ENCODE measurements at regions not wholly inside any gene's neighbourhood (a gene's known extent, or its start where the extent isn't known, plus 50 kb on each side); places are given as distances from the start of the nearest gene placed in this dataset.
"Not testable (repeated sequence)": the region's sequence is repeated elsewhere in the genome, so short reads cannot be mapped to it uniquely, and the experiment has no call there.

DNA sequence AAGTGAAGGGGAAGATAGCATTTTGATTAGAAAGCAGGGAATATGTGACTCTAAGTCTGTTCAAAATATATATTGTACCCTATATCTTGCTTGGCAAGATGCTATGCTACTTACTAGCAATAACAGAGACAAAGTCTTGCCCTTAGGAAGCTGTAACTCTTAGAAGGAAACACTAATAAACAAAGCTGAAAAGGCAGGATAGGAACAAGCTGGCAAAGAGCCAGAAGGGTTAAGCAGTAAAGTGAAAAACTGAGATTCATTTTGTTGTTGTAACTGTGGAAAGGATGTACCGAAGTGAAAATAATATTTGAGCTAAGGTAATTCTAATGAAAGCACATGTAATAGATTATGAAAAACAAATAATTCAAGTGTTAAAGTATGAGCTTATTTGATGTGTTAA is 527.1 kb upstream of the FLRT2 start:
- DNase-seq: no peak

DNA sequence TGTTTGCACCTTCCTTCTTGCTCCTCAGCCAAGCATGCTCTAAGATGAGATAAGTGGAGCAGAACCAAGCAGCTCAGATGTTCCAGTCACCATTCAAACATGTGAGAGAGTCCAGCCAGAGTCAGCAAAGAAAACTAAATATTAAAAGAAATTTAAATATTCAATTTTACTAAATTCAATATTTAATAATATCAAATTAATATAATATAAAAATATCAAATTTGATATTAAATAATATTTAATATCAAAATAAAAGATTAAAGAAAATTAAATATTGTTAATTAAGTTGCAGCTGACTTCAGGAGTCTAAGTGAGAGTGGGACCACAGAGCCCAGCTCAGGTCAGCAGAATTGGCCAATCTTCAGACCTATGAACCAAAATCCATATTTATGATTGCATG is 526.1 kb upstream of the FLRT2 start:
- no peak for DNase-seq

DNA sequence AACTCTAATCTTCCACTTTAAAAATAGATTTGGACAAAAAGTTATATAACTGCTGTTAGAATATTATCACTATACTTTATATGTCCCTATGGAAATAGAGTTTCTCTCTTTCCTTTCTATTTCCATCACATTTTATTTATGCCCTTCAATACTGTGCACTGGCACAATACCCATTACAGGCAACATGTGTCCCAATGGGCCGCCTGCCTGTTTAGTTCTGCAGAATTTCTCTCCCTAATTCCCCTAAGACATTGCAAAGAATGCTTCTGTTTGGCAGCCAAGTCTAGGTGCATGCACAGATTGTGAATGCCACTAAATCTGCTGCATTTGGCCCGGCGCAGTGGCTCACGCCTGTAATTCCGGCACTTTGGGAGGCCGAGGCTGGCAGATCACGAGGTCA is 520.4 kb upstream of the FLRT2 start:
- DNase-seq: no peak

DNA sequence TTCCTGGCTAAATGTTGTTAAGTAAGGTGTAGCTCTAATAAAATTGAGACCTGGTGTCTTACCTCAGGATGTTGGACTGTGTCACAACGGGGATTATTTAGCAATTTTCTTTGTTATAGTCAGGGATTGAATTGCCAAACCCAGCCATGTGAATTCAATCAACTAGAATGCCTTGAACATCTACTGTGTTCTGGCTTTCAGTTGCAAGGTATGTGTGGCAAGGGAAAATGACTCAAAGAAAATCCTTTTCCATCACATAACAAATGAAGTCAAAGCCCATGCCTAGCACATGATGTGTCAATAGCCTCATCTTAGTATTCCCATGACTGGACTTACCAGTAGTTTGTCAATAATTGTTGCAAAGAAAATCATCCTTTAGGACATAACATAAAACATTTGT is 519.8 kb upstream of the FLRT2 start:
- no peak for DNase-seq

DNA sequence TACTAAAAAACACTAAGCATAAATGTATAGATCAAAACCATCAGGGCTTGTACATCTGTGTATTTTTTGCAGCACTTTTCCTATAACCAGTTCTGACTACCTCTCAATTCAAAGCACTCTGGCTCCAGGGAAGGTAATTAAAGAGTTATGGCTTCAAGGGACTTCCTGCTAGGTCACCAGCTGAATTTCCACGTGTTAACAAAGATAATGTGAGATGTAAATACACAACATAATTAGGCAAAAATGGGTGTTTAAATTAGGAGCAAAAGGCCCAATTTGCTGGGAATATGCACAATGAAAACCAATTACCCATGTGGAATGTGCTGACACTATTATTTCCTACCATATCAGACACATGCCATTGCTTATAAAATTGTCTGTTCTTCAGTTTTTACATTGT is 513.4 kb upstream of the FLRT2 start:
- no peak for DNase-seq

DNA sequence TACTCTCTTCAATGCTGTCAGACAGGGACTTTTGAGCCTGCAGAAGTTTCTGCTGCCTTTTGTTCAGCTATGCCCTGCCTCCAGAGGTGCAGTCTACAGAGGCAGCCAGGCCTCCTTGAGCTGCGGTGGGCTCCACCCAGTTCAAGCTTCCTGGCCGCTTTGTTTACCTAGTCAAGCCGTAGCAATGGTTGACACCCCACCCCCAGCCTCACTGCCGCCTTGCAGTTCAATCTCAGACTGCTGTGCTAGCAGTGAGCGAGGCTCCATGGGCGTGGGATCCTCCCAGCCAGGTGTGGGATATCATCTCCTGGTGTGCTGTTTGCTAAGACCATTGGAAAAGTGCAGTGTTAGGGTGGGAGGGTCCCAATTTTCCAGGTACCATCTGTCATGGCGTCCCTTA is 506.1 kb upstream of the FLRT2 start:
- DNase-seq: not testable (repeated sequence)

DNA sequence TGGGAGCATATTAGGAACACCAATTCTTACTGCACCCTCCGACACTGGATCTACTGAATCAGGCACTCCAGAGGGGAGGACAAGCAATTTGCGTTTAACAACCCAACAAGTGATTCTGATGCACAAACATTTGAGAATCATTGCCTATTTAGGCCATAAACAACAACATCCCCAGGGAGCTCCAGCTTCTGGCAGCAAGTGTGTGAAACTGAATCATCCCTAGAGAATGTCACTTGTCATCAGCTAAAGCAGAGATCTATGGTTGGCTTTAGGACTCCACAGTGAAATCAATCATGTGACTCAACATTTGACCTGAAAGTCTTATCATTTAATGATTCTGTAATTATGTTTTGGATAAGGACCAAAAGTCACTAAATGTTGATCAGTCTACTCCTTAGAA is 505.0 kb upstream of the FLRT2 start:
- no peak for DNase-seq

DNA sequence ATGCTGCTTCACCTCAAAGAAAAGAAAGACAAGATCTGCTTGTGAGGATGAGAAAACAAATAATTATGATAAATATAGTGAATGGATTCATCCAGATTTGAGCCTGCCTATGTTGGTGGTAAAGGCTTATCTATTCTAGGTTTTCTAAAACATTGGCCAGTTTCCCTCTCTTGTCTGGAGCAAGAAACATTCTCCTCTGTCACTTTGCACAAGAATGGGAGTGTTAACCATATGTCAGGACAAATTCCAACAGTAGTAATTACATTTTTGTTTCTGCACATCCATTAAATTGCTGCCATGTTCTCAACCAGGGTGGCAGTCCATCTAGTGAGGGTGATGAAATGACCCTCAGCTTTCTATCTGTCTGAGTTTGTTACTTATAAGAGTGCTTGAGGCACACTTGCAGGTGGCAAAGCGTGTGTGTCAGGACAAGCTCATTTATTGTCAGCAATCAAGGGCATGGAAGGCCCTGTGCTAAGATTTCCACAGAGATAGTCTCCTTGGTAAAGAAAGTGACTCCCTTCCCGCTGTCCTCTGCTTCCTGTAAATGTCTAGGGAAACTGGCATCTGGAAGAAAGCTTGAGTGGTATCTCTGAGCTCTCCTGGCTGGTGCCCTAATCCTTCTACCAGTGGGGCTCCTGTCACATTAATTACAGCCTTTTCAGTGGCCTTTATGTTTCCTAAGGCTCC is 502.1 kb upstream of the FLRT2 start:
- DNase-seq: no peak

DNA sequence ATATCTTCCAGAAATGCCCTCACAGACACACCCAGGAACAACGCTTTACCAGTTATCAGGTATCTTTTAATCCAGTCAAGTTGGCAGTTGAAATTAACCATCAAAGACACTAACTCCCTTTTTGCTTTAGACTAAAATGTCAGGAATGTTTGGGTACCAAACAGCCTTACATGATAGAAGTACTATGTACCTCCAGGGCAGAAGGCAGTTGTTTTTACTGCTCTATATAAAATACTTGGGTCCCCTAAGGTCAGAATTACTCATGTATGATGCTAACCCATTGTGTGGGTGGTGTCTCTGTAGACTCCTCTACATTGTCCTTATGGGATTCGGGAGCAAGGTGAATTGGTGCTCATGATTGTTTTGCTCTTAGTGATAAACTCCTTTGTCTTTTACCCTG is 492.5 kb upstream of the FLRT2 start:
- DNase-seq: no peak

DNA sequence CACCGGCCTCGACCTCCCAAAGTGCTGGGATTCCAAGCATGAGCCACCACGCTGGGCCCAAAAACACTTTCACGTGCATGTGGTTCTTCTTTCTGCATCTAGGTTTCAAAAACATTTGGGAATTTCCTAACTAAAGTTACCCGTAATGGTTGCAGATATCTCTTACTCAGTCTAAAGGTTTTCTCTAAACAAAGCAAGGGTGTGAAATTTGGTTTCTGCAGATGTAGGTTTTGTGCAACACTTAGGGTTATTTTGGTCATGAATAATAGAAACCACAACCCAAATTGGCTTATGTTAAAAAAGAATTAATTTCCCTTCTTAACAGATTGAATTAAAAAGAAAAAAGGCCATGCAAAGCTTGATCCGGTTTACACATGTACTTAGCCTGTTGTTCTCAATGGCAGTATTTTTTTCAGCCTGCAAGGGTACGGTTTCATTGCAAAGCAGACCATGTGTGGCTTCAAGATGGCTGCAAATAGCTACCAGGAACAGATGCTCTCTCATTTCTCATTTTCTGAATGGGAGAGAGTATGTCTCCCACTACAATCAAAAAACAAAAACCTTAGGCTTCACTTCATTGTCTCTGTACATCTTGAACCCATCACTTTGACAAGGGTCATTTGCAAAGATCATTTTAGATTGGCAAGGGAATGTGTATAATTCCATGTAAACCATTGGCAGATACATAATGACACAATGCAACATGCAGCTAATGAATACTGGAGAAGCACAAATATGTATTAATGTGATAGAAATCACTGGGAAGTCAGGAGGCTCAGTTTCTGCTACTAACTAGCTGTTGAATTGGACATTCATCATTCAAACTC is 491.2 kb upstream of the FLRT2 start:
- no peak for DNase-seq

DNA sequence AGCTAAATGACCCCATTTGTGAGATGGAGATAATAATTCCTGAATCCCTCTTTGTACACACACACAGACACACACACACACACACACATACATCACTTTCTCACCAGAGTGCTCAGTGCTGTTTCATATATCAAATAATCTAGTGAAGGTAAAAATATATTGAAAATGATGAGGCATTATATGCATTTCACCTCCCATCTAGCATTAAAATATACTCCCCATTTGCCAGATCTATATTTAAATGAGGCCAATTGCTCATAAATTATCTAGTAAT is 490.7 kb upstream of the FLRT2 start:
- DNase-seq: no peak

DNA sequence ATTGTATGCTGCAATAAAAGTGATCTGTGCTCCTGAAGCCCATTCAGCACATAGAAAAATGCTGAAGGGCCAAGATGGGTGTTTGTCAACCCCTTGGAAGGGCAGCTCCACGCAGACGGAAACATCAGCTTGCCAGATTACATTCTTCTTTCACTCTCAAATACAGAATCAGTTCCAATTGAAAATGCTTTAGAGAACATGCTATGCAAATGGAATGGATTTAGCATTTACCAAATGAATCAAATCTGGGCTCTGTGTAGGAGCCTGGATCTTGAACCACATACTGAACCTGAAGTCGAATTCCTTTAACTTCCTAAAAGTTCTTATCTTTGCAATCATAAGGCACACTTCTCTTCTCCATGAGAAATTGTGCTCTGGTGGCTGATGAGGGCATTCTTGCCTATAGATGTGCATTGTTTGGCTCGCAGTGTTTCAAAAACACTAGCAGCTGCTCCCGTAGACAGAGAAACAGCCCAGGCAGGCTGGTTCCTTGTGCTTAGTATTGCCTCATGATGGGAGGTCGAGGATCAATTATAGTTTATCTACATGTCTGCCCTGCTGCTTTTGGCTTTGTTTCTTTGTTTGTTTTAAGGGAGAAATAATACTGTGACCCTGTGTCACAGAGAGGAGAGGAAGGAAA is 489.8 kb upstream of the FLRT2 start:
- DNase-seq: no peak

DNA sequence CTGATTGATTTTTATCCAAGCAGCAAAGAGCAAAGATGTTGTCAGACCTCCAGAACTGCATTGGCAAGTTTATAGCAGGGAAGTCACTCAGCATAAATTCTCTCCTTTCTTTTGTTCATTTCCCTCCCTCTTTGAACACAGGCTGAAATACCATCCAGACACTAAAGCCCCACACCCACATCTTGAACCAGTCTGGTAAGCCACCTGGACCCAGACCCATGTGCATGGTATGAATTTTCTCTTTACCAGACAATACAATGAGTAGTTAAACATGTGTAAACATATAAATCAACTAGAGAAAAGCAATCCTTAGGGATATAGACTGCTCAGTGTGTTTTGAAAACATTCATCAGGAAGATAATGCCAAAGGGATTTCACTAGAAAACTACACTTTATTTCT is 488.3 kb upstream of the FLRT2 start:
- DNase-seq: no peak

DNA sequence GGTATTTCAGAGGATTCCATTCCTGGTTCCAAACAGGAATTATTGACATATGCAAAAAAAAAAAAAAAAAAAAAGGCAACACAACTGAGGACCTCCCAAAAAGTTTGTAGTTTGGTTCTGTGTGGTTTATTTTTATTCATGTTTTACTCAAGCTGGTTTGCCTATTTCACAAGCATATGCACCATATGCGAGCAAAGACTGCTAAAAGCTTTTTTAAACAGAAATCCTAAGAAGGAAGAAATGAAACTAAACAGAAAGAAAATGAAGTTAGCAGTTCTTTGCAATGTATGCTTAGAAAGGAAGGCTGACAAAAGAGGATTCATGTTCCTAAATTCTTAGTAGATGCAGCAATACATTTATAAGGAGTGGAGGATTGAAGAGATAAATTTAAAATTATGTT is 487.6 kb upstream of the FLRT2 start:
- no peak for DNase-seq

DNA sequence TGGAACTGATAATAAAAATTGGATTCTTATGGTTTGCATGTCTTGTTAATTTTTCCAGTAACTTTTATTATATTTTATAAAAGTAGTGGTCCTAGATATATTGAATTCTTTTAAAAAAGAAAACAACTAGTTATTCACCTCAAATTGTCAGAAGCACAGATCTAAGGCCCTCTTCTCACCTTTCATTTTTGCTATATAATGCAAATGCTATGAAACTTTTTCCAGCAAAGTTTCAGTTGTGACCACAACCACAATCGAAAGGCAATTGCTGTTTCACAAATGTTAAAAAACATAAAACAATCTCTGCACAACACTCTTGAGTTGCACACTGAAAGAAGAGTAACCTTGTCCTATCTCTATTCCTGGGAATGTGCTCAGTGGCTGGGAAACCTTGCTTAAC is 479.8 kb upstream of the FLRT2 start:
- DNase-seq: no peak

DNA sequence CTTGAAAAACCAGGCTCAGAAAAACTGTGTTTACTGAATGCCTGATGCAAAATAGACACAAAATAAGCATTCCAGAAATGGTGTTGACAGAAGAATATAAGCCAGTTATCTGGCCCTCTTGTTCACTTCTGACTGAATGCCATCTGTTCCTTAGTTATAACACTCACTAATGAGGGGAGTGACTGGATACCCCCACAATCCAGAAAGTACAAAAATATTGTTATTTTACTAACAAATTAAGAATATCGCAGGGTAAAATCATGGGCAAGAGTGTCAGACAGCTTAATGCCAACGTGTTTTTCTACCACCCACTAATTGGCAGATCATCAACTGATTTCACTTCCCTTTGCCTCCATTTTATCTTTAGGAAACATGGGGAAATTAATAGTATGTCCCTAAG is 477.3 kb upstream of the FLRT2 start:
- no peak for DNase-seq

DNA sequence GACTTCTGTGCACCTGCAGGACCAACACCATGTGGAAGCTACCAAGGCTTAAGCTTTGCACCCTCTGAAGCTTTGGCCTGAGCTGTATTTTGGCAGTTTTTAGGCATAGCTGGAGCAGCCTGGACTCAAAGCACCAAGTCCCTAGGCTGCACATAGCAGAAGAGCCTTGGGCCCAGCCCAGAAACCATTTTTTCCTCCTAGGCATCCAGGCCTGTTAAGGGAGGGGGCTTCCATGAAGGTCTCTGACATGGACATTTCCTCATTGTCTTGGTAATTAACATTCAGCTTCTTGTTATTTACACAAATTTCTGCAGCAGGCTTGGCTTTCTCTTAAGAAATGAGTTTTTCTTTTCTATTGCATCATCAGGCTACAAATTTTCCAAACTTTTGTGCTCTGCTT is 475.8 kb upstream of the FLRT2 start:
- no peak for DNase-seq

DNA sequence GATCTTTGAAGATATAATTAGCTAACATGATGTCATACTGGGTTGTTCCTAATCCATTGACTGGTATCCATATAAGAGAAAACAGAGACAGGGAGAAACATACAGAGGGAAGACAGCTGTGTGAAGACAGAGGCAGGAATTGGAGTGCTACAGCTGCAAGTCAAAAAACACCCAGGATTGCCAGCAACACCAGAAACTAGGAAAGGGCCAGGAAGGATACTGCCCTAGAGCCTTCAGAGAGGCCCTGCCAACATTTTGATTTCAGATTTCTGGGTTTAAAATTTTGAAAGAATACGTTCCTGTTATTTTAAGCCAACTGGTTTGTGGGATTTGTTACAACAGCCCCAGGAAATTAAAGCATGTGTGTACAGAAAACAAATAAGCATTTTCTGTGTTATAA is 473.7 kb upstream of the FLRT2 start:
- no peak for DNase-seq

DNA sequence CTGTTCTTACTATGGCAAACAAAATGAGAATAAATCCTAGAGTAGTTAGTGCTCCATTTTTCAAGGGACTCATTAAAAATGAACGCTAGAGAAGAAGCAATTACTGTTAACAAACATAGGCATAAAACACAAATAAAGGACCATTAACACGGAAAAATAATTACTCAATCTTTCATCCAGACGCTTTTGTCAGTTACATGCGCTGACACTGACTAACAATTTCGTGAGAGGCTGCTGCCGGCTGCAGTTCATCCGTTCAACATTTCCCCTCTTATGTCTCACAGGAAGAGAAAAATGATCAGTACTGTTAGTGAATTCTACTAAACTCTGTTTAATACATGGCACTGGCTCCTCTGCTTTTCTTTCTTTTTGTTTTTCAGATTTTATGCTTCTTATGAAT is 472.7 kb upstream of the FLRT2 start:
- DNase-seq: no peak

DNA sequence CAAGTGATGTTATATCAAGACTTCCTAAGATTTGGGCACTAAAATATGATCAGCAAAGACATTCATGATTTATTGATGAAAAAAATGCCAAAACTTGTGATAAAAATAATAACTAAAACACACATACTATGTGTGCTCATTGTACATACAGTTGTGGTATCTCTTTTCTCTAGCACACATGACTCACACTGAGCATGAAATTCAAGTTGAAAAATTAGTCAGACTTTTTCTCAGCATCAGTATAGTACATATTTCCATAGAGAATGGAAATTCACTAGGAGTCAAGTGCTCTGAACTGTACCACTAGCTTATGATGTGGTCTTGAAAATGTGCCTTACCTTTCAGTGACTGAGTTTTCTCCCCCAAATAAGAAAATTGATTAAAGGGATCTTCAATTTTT is 471.8 kb upstream of the FLRT2 start:
- no peak for DNase-seq

DNA sequence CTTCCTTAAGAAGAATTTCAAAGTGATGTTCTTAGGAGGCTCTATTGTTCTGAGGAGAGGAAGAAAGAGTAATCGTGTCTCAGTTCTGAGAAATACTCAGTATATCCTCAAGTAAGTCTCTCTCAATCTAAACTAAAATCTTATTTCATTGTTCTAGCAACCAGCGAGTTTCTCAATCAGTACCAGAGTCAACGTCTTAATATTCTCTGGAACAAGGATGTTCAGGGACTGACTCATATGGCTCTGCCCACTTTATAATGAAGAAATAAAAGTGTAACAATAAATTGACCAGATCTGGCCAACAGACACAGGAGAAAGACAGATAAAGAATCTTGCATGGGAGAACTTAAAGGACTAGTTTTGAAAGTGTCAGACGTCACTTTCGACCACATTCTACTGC is 469.8 kb upstream of the FLRT2 start:
- no peak for DNase-seq

DNA sequence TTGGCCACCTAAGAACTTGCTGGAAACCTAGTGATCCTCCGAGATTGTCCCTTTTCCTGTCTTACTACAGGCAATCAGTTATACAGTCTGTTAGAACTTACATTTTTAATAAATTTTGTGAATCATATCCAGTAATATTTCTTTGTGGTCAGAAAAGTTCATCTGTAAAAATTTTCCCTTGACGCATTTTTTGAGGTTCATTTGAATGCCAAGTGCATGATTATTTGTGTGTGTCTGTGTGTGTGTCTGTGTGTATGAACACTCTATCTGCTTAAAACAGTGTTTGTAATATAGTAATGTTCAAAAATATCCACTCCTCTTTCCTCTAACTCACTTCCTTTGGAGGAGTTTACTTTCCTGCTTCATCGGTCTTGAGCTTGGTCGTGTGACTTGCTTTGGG is 468.7 kb upstream of the FLRT2 start:
- DNase-seq: no peak

DNA sequence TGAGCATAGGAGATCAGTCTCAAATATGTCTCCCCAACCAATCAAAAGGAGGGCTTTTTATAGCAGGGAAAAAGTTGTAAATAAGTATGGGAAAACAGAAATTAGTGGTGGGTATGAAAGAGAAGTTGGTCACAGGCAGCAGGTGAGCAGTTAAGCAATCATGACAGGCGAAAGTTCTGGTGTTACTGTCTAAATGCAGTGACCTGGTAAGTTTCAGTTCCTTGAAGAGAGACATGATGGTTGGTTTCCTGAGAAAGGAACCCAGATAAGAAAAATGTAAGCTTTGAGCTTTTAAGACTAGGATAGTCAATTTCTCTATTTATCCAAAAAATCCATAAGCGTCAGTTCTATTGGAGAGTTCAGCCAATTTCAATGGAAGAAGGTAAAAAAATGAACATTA is 466.2 kb upstream of the FLRT2 start:
- no peak for DNase-seq

DNA sequence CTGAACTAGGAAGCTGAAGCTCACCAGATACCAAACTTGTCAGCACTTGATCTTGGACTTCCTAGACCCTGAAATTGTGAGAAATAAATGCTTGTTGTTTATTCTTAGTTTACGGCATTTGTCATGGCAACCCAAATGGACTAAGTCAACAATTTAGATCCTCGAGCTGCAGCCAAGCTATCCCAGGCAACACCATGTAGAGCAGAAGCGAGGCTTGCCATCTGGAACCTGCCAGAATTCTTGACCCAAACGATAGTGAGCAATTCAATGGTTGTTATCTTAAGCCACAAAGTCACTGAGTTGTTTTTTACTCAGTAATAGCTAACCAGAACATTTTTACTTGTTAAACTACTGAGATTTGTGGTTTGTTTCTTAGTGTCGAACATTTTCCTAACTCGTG is 458.5 kb upstream of the FLRT2 start:
- no peak for DNase-seq

DNA sequence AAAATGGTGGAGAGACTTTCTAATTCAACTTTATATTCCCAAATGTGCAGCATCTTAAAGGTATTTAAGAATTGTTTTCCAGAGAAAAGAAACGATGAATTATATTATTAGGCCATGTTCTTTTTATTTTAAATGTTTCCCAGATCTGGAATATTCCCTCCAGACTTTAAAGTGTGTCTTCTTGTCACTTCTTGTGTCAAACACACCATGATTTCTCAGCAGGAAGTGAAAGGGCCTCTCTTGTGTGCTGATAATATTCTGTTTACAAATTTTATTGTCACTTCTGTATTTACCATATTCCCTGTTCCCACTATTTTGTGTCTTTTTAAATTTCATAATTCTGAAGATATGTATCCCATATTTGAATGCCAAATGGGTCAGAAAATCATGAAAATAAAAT is 455.0 kb upstream of the FLRT2 start:
- DNase-seq: no peak
